NCI-H524 (cell line): ENCODE measurements at regions not wholly inside any gene's neighbourhood (a gene's known extent, or its start where the extent isn't known, plus 50 kb on each side); places are given as distances from the start of the nearest gene placed in this dataset.
A peak's percentile ranks its signal among the peaks of the same experiment; 100 is the strongest.

ENCODE experiments used
- DNase-seq, 2 experiments: peaks; one replicate each; lab custom pipeline; 2025; lab: John Stamatoyannopoulos, UW

DNA sequence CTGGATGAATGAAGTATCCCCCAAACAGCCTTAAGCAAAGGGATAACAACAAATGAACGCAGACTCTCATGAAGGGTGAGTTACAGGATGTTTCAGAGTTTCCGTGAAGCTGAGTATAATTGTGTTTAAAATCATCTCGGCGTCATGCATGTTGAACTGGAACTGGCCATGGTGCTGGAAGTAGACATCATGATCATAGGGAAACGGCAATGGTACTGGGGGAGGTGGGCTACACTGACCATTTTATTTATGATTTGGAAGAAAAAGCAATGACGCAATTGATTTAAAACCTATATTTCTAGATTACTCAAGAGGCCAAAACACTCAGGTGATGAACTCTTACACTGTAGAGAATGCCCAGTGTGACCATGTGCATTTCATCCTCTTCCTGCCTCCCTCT lies 387.9 kb upstream of the MYT1L start:
- no peak for DNase-seq

DNA sequence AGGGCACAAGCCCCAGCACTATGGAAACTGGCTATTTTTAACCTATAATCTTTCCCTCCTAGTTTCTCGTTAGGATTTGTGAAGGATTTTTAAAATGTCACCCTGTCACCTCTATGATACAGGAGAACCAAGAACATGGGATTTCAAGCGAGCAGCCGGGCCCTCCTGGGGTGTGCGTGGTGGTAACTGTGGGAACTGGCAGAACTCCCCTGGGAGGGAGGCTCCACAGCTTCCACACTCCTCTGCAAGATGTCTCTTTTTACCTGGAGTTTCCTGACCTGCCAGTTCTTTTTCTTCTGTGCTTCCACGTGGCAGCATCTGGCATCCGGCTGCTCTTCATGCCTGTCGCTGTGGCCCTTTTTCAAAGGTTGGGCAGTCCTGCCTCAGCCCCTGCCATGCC lies 386.3 kb upstream of the MYT1L start:
- DNase-seq: peak in 1 of 2 experiments; percentile 16

DNA sequence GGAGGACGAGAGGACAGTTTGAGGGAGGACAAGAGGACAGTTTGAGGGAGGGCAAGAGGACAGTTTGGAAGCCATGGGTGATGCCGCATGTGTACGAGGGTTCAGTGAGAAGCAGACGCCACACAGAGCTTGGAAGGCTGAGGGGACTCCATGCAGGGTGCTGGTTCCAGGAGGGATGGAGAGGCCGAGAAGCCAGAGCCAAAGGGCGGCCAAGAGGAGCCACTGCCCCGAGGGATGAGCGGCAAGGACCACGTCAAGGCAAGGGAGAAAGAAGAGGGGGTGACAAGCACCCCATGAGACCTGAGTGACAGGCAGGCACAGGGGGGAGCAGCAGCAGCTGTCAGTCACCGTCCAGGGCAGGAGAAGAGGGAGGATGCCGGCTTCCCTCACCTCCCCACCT lies 385.7 kb upstream of the MYT1L start:
- no peak for DNase-seq

DNA sequence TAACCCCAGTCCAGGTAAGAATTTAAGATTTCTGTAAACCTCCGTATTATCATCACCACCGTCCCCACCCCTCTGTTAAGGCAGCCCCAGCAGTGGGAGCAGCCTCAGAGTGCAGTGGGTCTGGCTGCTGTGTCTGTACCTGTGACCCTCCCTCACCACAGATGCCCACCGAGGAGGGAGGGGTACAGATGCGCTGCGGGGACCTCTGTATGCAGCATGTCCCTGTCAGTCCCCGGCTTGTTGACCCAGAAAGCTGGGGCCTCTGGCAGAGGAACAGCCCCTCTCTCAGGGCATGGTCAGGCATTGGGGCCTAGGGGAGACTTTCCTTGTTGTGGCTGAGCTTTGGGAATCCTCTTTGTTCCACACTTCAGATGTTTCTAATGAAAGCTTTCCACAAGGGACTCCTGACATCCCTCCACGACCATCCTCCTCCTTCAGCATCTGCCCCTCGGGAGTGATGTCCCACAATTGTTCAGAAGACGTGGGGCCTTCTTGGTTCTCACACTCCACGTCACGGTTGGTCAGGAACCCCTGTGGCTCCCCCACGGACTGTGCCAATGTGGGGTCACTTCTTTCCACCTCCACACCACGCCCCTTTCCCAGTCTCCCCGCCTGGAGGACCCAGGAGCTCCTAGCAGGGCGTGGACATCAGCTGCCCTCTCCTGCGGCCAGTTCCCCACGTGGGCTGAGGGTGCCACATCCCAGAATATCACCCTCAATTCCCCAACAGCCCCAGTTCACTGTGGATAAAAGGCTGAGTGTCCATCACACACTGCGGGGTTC lies 384.2 kb upstream of the MYT1L start:
- DNase-seq: no peak

DNA sequence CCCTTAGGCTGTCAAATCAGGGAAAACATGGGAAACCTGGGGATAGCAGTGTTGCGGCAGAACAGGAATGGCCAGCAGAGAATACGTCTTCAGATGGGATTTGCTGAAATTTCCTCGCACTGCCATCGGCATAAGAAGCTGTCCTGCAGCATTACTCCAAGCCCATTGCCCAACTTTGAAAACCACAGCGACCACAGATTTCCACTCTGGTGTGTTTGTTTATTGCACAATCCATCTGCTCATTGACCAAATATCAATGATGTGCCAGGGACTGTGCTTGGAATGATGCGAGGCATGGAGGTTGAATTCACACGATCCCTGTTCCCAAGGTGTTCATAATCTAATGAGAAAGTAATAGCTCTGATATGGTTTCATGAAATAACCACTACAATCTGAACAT lies 383.3 kb upstream of the MYT1L start:
- DNase-seq: no peak

DNA sequence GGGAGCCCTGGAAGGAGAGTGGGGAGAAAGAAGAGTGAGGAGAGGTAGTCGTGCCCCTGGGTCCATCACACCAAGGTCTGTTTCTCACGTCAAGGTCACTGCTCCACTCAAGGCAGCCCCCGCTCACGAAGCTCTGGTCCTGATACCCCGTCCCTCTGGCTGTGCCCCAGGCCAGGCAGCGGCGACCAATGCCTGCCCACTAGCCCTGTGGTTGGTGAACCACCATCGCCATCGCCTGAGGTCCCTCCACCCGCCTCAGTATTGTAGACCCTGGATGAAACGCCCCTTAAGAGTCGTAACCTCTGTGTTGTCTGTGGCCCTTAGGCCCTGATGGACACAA lies 378.3 kb upstream of the MYT1L start:
- no peak for DNase-seq

- no peak for DNase-seq
Measured at GRCh38 chr2:2708575-2709430, 377.7 kb upstream of the MYT1L start.

DNA sequence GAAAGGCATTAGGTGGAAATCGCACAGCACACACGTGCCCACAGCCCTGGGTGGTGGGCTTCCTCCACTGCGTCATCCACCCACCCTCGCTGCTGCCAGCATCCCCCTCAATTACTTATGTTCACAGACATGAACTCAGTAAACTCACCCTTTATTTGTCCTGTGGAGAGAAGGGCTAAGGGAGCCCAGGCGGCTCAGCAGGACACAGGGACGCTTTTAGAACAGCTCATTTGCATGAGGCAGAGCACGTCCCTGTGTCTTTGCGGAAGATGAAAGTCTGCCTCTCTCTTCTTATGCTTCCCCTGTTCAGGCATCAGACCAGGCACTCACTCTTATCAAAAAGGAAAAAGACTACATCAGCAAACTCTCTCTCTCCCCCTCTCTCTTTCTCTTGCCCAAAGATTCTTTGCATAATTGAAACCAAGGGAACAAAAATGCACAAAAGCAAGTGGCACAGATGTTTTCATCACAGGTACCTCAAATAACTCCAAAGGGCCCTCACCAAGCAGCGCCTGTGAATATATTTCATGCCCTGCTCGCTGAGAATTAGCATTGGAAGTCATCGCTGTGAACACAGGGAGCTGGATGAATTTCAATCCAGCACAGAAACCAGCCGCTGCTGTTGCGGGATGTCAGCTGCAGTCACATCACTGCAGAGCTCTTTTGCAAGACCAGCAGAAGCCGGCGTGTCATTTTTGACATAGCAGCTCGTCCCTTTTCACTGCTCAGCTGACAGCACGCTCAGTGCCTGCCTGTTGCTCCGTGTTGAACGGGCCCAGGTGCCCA lies 376.3 kb upstream of the MYT1L start:
- no peak for DNase-seq

DNA sequence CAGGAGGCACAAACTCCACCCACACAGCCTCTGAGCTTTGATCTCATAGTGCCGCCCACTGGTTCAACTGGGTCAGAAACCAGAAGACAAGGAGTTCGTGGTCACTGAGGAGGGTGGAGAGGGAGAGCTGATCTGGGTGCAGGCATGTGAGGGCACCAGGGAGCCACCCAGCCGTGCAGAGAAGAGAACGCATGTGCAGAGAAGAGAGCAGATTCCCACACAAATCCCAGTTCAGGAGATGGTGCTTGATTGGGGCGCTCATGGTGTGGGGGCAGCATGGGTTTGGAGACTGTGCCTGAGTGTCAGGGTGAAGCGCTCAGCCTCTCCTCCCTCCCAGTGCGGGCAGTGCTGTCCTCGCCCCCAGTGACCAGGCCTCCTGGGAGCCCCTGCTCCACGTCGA lies 375.2 kb upstream of the MYT1L start:
- DNase-seq: no peak

DNA sequence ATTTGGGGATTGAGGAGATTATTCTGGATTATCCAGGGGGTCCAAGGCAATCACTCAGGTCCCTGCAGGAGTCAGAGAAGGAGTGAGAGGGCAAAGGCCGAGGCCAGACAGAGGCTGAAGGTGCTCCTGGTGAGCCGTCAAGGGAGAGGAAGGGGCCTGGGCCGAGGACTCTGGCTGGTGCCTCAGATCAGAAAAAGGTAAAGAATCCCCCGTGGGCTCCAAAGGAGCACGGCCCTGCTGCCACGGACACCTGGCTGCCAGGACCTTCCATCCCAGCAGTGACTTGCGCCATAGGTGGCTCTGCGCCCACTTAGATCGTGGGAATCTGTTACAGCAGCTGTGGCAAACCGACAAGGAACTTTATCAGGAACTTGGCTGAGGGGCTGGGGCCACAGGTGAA lies 374.8 kb upstream of the MYT1L start:
- DNase-seq: no peak

DNA sequence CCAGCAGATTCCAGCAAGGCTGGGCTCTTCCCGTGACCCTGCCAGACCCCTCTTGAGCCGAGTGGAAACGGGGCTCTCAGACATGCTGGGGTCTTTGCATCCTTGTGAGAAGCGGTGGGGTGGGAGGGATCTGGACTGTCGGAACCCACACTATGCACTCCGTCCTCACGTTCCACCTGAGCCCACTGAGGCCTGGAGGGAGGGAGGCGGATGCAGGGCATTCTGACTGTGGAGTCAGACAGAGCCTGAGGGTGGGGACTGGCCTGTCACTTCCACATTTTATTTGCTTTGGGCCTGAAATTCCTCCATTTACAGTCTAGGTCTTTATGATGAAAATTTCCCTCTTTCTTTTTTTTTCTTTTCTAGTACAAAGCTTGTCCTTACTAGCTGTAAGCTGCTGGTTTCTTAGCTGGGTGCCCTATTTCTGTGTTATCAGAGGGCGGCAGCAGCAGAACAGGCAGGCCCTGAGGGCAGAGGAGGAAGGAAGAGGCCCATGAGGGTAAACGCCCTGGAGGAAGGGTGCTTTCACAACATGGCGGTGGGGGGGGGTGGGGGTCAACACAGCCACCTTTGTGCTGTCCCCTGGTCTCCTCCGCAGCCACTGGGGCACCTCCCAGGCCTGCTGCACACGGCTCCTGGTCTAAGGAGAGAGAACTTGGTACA lies 373.5 kb upstream of the MYT1L start:
- no peak for DNase-seq

DNA sequence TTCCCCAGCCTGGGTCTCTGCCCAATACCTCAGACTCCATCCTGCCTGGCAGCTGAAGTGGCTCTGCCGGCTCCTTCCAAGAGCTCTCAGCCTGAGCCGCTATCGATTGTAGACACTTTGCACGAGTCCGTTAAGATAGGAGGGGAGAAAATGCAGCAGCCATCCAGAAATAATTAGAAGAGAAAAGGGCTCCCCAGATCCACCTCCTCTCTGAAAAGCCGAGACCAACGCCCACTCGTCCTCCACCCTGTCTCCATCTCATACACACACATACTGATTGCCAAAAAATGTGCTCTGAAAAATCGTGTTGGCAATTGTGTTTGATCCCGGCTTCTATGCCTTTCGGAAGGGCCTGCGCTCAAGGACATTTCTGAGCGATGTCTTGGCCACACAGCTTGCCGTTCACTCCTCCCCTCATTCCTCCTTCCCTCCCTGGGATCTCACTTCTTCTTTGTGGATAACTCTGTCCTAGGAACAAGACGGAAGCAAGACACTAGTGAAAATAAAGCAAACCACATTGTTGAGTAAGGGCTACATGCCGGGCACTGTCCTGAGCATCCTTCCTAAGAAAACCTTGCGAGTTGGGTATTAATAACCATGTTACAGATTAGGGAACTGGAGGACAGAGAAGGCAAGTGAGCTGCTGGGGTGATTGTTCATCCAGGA lies 372.8 kb upstream of the MYT1L start:
- DNase-seq: no peak

- DNase-seq: peak in 1 of 2 experiments; percentile 13
Measured at GRCh38 chr2:2703172-2703571, 372.1 kb upstream of the MYT1L start.

- no peak for DNase-seq
Measured at GRCh38 chr2:2702385-2702784, 371.3 kb upstream of the MYT1L start.

DNA sequence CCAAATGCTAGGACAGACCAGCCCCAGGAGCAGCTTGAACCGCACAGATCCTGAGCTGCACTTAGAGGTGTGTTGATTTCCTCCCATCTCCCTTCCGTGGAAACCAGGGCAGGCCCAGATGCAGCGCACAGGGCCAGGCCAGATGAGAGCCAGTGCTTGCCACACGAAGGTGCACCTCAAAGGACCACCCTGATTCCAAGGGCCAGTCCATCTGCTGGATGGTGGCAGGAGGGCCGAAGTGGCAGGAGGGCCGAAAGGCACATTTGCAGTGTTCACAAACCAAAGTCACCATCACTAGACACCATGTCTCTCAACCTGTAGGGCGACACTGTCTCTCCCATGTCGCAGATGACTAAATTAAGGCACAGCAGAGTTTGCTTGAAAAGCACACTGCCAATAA lies 370.7 kb upstream of the MYT1L start:
- no peak for DNase-seq

- DNase-seq: no peak
Measured at GRCh38 chr2:2701176-2701781, 370.2 kb upstream of the MYT1L start.

- peak in 1 of 2 experiments; percentile 55 for DNase-seq
Measured at GRCh38 chr2:2699121-2699505, 368.0 kb upstream of the MYT1L start.

DNA sequence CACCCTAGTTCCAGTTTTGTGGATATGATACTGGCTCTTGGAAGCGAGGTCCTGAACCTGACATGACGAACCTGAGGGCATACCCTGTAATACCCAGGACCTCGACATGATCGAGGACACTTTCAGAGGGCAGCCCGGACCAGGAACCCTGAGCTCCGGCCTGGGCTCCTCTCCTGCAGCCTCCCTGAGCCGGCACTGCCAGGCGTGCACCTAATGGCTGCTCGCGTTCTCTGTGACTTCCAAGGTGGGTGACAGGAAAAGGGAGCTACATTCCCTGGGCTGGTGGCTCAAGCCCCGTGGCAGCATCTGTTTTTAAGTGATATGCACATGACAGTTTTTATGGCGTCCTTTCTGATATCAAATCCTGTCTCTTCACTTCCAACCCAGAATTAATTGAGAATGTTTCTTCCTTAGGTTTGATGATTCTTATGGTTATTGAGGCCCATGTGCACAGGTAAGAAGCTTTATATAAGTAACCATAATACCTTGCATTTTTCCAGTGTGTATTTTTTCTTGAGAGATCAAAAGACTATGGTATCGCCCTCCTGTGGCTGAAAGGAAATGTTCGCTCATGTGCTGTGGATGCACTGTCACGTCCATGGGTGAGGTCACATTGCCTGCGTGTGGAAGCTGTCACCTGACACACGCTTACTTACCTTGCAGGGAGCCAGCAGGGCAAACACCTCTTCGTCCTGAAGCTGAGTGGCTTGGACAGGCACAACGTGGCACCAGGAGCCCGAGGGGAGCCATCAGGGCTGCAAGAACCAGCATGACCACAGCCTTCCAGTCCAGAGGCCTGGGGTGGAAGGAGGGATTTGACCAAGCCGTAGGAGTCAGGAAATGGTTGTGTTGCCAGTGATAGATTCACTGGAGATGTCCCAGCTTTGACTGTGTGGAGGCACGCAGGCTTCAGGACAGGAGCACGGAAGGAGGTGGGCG lies 367.4 kb upstream of the MYT1L start:
- peak; percentile 35 to 82 for DNase-seq

- no peak for DNase-seq
Measured at GRCh38 chr2:2696733-2697455, 365.8 kb upstream of the MYT1L start.
